ENCODE measurements at regions not wholly inside any gene's neighbourhood (a gene's known extent, or its start where the extent isn't known, plus 50 kb on each side); places are given as distances from the start of the nearest gene placed in this dataset.

- Histone ChIP-seq H3K9me3 (no peaks in the 10 kb centered on the region), H3K27ac (no peak overlapping the region), H3K4me1 (no peaks in the 10 kb centered on the region), H3K4me3 (no peak overlapping the region), H3K27me3 (no peaks in the 10 kb centered on the region), H3K36me3 (no peaks in the 10 kb centered on the region)
- in situ Hi-C loops (cut with MboI; ENCODE audit: low sequenced_read_pairs in 4 of 4) (no loop called here), intact Hi-C loops (cut with DNase I; ENCODE audit: low total_unique reads) (no loop called here)
- DNase-seq (no peak), ATAC-seq (no peak)
- TF ChIP-seq POLR2A (IDR thresholded peaks at IDR 0.05) (no peak), CTCF (IDR thresholded peaks at IDR 0.05 in 4 of 5, conservative IDR thresholded peaks at IDR 0.05 in 1 of 5) (no peak)
These were observed 410.2 kb downstream of the TBC1D4 start for GRCh38 chr13:75071796-75072195.

DNA sequence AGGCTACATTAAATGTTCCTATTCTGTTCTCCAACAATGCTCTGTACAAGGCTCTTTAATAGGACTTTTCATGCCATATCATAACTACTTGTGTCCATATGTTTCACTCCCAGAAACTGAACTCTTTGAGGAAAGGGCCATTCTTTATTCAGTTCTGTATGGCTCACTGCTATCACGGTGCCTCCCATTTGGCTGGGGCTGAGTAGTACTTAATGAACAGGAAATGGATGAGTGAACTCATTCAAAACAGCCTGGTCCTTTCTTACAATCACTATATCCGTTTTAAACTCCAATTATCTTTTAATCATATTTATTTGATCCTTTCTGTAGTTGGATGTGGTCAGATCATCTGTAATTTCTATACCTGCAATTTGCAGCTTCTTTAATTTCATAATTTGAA, 410.6 kb downstream of the TBC1D4 start:
- H3K9me3 ChIP-seq: no peaks in the 10 kb centered on the region
- ATAC-seq (no peak), DNase-seq (no peak)
- H3K27ac ChIP-seq: no peak overlapping the region
- TF ChIP-seq POLR2A (IDR thresholded peaks at IDR 0.05) (no peak), CTCF (IDR thresholded peaks at IDR 0.05 in 4 of 5, conservative IDR thresholded peaks at IDR 0.05 in 1 of 5) (no peak)
- H3K4me3 ChIP-seq: no peak overlapping the region
- H3K36me3 ChIP-seq: no peaks in the 10 kb centered on the region
- in situ Hi-C loops (cut with MboI; ENCODE audit: low sequenced_read_pairs in 4 of 4): no loop called here
- intact Hi-C loops (cut with DNase I; ENCODE audit: low total_unique reads): no loop called here
- no peaks in the 10 kb centered on the region for H3K4me1 ChIP-seq
- H3K27me3 ChIP-seq: no peaks in the 10 kb centered on the region

- no peak for TF ChIP-seq CTCF (IDR thresholded peaks at IDR 0.05 in 4 of 5, conservative IDR thresholded peaks at IDR 0.05 in 1 of 5)
- TF ChIP-seq POLR2A (IDR thresholded peaks at IDR 0.05): no peak
- ATAC-seq: no peak
- DNase-seq: no peak
- intact Hi-C loops (cut with DNase I; ENCODE audit: low total_unique reads) (no loop called here), in situ Hi-C loops (cut with MboI; ENCODE audit: low sequenced_read_pairs in 4 of 4) (no loop called here)
- Histone ChIP-seq H3K9me3 (no peaks in the 10 kb centered on the region), H3K27me3 (no peaks in the 10 kb centered on the region), H3K36me3 (no peaks in the 10 kb centered on the region), H3K27ac (no peak overlapping the region), H3K4me3 (no peak overlapping the region), H3K4me1 (no peaks in the 10 kb centered on the region)
These were observed 420.1 kb downstream of the TBC1D4 start for GRCh38 chr13:75061909-75062308.

GRCh38 chr13:75055296-75055695, 426.7 kb downstream of the TBC1D4 start:
- no peak for DNase-seq
- H3K27ac ChIP-seq: no peak overlapping the region
- intact Hi-C loops (cut with DNase I; ENCODE audit: low total_unique reads) (no loop called here), in situ Hi-C loops (cut with MboI; ENCODE audit: low sequenced_read_pairs in 4 of 4) (no loop called here)
- H3K9me3 ChIP-seq: no peaks in the 10 kb centered on the region
- no peaks in the 10 kb centered on the region for H3K27me3 ChIP-seq
- no peaks in the 10 kb centered on the region for H3K36me3 ChIP-seq
- no peaks in the 10 kb centered on the region for H3K4me1 ChIP-seq
- TF ChIP-seq POLR2A (IDR thresholded peaks at IDR 0.05): no peak
- TF ChIP-seq CTCF (IDR thresholded peaks at IDR 0.05 in 4 of 5, conservative IDR thresholded peaks at IDR 0.05 in 1 of 5): no peak
- no peak for ATAC-seq
- no peak overlapping the region for H3K4me3 ChIP-seq

DNA sequence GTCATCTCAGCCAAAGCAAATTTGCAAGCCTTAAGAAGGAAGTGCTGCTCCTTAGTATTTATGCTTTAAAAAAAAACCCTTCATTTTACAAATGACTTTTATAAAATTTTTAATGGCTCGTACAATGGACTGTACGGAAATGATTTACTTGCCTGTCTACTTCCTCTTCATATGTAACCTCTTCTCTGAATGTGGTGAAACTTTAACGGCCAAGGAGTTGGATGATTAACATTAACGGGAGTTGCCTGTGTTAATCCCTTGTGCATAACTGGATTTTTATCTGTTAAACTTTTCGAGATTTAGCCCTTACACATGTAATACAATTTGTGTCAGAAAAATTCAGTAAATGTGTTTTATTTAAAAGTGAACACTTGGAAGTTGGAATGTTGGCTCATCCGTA, 429.4 kb downstream of the TBC1D4 start:
- in situ Hi-C loops (cut with MboI; ENCODE audit: low sequenced_read_pairs in 4 of 4) (no loop called here), intact Hi-C loops (cut with DNase I; ENCODE audit: low total_unique reads) (no loop called here)
- H3K27me3 ChIP-seq: no peaks in the 10 kb centered on the region
- no peaks in the 10 kb centered on the region for H3K9me3 ChIP-seq
- no peak overlapping the region for H3K27ac ChIP-seq
- TF ChIP-seq POLR2A (IDR thresholded peaks at IDR 0.05) (no peak), CTCF (IDR thresholded peaks at IDR 0.05 in 4 of 5, conservative IDR thresholded peaks at IDR 0.05 in 1 of 5) (no peak)
- ATAC-seq: no peak
- no peaks in the 10 kb centered on the region for H3K4me1 ChIP-seq
- no peak for DNase-seq
- H3K4me3 ChIP-seq: no peak overlapping the region
- no peaks in the 10 kb centered on the region for H3K36me3 ChIP-seq

Data from gastrocnemius medialis (tissue), 4 donors.